ENCODE measurements at regions not wholly inside any gene's neighbourhood (a gene's known extent, or its start where the extent isn't known, plus 50 kb on each side); places are given as distances from the start of the nearest gene placed in this dataset.
A peak's percentile ranks its signal among the peaks of the same experiment; 100 is the strongest.
"Not testable (repeated sequence)": the region's sequence is repeated elsewhere in the genome, so short reads cannot be mapped to it uniquely, and the experiment has no call there.

- no peak for DNase-seq (ENCODE audit: low spot score)
Measured at GRCh38 chr4:18645351-18645750, 623.8 kb upstream of the LCORL start.

DNA sequence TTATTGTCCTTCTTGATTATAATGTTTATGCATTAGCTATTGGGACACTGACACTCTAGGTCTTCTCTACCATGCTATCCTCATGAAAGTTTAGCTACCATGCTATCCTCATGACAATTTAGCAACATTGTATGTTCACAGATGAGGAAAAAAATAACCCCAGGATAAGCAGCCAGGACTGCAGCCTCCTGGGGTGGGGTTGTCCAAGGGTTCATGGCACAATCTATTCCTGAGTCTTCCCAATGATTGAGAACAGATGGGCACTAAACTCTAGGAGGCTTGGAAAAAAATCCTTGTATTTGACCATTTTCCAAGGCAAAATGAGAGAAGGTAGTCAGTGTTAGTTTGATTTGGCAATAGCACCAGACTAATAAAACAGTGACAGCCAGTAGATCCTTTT is 619.8 kb upstream of the LCORL start:
- DNase-seq (ENCODE audit: low spot score), result no peak

- no peak for DNase-seq (ENCODE audit: low spot score)
Measured at GRCh38 chr4:18638031-18638430, 616.5 kb upstream of the LCORL start.

GRCh38 chr4:18636001-18636585 is 614.5 kb upstream of the LCORL start:
- DNase-seq (ENCODE audit: low spot score), result no peak

- no peak for DNase-seq (ENCODE audit: low spot score)
Measured at GRCh38 chr4:18635531-18635930, 614.0 kb upstream of the LCORL start.

DNA sequence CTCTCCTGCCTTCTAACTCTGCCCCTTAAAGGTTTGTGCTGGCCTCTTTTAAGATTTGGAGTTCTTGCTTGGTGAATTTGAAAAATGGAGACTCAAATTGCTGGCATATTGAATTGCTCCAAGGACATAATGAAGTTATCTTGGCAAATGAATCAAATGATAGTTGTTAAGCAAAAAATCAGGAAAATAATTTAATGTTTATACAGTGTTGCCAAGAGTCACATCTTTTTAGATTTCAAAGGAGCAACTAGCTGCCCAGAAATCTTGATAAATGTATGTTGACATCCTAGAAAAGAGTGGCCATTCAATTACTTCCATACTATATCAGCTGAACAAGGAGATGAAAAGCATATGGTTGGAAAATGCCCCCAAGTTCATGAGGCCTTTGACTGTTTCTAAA is 610.0 kb upstream of the LCORL start:
- DNase-seq (ENCODE audit: low spot score), result no peak

GRCh38 chr4:18630218-18631110 is 608.9 kb upstream of the LCORL start:
- no peak for DNase-seq (ENCODE audit: low spot score)

DNA sequence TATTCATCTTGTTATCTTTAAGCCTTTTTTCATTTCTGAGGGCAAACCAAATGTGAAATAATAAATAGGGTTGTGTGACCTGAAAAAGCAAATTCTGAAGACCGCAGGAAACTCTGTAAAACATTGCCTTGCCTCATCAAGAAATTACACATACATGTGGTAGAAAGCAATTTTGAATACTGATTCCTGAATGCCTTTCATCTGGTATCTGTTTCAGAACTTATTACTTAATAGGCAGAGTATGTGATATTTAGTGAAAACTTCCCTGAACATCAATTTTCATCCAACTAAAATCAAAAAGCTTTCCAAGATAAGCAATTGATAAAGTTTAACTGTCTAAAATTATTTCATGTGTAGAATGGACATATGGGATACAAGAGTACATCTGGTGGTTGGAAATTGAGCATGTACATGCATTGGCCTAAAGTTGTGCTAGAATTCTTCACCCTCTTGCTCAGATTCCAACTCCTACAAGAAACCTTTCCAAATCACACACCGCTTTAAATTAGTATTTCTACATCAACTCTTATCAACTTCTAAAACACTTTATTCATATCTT is 606.0 kb upstream of the LCORL start:
- DNase-seq (ENCODE audit: low spot score), result no peak

DNA sequence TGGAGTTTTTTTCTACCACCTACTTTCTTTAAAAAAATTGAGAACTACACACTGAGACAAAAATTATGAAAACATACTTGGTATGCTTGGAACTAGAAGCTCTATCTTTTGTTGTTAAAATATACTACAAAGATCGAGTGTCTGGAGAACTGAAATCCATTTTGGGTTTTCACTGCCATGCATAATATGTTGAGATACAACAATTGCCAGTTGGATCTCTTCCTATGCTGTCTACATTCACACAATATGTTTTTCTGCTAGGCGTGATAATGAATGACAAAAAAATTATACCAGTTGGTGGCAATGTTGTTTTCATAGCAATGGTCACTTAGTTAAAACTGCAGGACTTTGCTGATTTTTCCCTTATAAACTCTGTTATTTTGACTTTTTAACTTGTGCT is 605.4 kb upstream of the LCORL start:
- DNase-seq (ENCODE audit: low spot score), result no peak

- no peak for DNase-seq (ENCODE audit: low spot score)
Measured at GRCh38 chr4:18626366-18626765, 604.8 kb upstream of the LCORL start.

DNA sequence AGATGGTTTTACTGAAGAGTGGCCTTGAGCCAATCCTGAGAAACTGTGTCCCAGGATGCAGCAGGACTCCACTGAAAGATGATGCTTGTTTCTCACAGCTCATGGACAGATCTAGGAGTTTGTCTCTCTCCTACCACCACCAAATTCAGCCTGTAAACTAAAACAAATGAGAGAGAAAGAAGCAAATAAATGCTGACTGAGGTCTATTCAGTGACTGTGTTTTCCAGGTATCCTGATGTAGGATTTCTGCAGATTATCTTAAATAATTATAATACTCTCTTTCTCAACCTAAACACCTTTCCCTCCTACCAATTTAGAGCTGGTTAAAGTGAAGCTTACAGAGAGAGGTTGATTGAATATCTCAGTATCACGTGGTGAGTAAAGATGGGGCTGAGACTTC is 599.6 kb upstream of the LCORL start:
- no peak for DNase-seq (ENCODE audit: low spot score)

DNA sequence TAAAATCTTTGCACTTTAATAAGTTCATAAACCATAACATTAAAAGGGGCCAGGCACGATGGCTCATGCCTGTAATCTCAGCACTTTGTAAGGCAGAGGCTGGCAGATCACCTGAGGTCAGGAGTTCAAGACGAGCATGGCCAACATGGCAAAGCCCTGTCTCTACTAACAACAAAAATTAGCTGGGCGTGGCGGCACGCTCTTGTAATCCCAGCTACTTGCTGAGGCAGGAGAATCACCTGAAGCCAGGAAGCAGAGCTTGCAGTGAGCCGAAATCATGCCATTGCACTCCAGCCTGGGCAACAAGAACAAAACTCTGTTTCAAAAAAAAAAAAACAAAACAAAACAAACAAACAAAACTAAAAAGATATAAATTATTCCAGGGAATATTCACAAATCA is 595.2 kb upstream of the LCORL start:
- no peak for DNase-seq (ENCODE audit: low spot score)

GRCh38 chr4:18611026-18611425 is 589.5 kb upstream of the LCORL start:
- no peak for DNase-seq (ENCODE audit: low spot score)

DNA sequence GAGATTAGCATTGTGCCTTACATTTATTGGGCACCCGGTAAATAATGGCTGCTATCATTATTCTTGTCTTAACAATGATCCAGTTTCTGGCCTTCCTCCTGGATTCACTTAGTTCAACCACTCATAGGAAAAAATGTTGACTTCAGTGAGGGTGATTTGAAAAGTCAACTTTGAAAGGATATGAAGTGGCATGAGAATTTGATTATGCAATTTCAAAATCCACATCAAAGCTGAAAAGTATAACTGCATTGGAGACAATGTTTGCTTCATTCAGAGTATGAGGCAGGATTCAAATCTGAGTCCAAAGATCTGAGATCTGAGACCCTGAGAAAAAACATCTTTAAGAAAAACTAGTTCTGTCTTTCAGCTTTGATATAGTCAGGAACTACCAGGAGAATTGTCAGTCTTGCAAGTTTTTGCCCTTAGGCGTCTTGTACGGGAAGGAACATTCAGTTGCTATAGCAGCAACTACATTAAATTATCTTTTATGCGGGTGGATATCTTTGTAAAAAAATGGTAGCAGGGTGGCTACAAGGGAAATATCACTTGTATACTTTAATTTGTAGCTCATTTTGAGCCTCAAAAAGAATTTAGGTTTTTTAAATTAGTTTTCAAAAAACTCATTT is 587.5 kb upstream of the LCORL start:
- DNase-seq (ENCODE audit: low spot score), result no peak

DNA sequence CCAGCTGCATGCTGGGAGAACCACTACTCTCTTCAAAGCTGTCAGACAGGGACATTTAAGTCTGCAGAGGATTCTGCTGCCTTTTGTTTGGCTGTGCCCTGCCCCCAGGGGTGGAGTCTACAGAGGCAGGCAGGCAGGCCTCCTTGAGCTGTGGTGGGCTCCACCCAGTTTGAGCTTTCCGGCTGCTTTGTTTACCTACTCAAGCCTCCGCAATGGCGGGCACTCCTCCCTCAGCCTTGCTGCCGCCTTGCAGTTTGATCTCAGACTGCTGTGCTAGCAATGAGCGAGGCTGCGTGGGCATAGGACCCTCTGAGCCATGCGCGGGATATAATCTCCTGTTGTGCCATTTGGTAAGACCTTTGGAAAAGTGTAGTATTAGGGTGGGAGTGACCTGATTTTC is 581.1 kb upstream of the LCORL start:
- not testable (repeated sequence) for DNase-seq (ENCODE audit: low spot score)

GRCh38 chr4:18593297-18594002 is 571.9 kb upstream of the LCORL start:
- peak; percentile 80 for DNase-seq (ENCODE audit: low spot score)

DNA sequence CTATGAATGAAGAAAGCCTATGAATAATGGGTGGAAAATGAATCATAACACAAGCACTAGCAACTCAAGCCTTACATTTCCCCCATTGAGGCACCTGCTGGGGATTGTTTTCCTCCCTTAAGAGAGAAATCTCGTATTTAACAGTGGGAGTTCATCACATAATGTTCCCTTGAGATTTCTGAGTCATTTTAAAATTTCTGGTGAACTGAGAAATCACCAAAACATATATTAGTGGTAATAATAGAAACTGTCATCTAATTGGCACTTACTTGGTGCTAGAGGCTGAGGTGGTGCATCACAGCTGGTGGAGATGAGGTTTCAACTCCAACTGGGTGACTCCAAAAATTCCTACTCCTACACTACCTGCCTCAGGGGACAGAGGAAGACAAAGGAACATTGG is 561.3 kb upstream of the LCORL start:
- no peak for DNase-seq (ENCODE audit: low spot score)

- DNase-seq (ENCODE audit: low spot score), result no peak
Measured at GRCh38 chr4:18578307-18578706, 556.8 kb upstream of the LCORL start.

DNA sequence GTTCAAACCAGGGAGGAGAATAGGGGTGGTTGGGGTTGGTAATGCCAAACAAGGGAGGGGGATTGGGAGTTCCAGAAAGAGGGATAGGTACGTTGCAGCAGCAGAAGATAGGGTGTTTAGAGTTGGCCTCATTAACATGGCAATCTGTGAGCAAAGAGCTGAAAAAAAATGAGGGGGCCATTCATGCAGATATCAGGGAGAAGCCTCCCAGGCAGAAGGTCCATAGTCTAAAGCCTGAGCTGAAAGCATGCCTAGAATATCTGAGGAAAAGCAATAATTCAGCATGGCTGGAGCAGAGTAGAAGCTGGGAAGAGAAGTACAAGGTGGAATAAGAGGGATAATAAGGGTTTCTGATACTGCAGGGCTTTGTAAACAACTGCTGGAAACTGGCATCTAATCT is 550.9 kb upstream of the LCORL start:
- no peak for DNase-seq (ENCODE audit: low spot score)

DNA sequence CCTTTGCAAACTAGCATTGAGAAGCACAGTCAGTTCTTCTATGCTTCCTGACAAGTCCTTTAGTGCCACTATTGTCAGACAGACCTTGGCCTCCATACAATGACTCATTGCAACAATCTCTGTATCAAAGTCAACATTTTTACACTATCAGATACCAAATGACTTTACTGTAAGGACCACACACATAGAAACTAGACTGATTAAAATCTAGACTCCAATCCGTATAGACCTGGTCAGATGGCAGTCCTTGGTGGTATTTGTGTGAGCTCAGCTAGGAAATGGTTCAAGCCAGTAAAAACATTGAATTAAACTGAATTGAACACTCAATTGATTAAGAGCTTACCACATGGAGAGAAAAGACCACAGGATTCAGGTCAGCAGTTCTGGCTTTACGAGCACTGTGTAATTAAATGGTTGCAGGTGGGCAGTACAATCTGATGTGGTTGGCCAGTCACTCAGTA is 549.8 kb upstream of the LCORL start:
- DNase-seq (ENCODE audit: low spot score), result no peak

- DNase-seq (ENCODE audit: low spot score), result no peak
Measured at GRCh38 chr4:18570370-18570769, 548.8 kb upstream of the LCORL start.

DNA sequence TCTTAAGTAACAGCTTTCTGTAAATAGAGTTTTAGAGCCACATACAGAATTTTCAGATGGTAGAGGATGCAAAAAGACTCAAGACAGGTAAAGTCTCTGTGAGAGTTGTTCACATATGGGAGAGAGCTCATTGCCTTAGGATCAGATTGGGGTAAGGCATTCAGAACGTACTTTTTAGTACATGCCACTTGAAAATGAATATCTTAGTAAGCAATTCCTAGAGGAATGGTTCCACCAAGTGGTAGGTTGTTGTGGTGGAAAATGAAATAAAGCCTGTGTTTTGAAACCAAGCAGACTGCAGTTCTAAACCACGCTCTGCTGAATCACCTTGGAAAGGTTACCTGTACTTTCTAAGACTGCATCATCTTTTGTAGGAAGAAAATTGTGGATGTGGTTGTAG is 547.0 kb upstream of the LCORL start:
- no peak for DNase-seq (ENCODE audit: low spot score)
